ENCODE measurements at regions not wholly inside any gene's neighbourhood (a gene's known extent, or its start where the extent isn't known, plus 50 kb on each side); places are given as distances from the start of the nearest gene placed in this dataset.

DNA sequence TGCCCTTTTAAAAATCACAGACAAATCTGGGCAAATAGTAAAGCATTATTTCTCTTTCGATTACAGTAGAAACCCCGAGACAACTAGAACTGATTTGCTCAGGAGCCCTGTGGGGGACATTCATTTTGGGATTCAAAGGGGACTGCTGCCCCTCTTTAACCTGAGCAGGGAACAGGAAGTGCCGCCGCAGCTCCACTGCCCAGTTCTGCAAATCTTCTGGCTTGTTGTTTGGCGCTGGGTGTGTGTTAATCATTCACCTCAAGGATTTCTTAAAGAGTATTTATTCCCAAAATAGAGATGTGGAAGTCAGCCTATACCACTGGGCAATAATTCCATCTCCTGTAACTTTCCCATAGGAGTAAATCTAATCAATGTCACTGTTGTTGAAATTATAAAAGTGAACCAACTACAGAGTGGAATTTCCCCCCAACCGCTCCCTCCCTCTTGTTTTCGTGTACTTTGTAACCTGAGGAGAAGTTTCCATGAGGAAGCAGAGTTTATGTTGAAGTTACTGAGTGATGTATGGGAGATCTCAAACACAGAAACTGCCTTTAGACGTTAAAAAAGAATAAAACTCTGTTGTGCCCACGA, 515.8 kb downstream of the KLF12 start:
- no peaks in the 10 kb centered on the region for H3K36me3 ChIP-seq (ENCODE audit: control insufficient read depth, insufficient read depth, low read length)
- no TSS peak for BruUV-seq (replicated peaks)
- intact Hi-C loops (cut with micrococcal nuclease; ENCODE audit: unreplicated experiment): no loop called here
- H3K4me1 ChIP-seq (ENCODE audit: control insufficient read depth, insufficient read depth, low read length): no peaks in the 10 kb centered on the region
- H3K27me3 ChIP-seq (ENCODE audit: control insufficient read depth, insufficient read depth, low read length): no peaks in the 10 kb centered on the region
- no peaks in the 10 kb centered on the region for H3K9me3 ChIP-seq (ENCODE audit: control insufficient read depth, insufficient read depth, low read depth, low read length)
- no peak overlapping the region for H3K27ac ChIP-seq (ENCODE audit: low read length)
- in situ Hi-C loops (cut with HindIII; ENCODE audit: low pct_unique_long_range_greater_than_20kb, low sequenced_read_pairs): no loop called here
- ChIA-PET CTCF (no interaction called here), POLR2A (no interaction called here)
- DNase-seq (ENCODE audit: low read depth, low spot score): no peak
- TF ChIP-seq, protein P1, sequence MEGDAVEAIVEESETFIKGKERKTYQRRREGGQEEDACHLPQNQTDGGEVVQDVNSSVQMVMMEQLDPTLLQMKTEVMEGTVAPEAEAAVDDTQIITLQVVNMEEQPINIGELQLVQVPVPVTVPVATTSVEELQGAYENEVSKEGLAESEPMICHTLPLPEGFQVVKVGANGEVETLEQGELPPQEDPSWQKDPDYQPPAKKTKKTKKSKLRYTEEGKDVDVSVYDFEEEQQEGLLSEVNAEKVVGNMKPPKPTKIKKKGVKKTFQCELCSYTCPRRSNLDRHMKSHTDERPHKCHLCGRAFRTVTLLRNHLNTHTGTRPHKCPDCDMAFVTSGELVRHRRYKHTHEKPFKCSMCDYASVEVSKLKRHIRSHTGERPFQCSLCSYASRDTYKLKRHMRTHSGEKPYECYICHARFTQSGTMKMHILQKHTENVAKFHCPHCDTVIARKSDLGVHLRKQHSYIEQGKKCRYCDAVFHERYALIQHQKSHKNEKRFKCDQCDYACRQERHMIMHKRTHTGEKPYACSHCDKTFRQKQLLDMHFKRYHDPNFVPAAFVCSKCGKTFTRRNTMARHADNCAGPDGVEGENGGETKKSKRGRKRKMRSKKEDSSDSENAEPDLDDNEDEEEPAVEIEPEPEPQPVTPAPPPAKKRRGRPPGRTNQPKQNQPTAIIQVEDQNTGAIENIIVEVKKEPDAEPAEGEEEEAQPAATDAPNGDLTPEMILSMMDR (IDR thresholded peaks at IDR 0.05): no peak
- TF ChIP-seq, protein P2, sequence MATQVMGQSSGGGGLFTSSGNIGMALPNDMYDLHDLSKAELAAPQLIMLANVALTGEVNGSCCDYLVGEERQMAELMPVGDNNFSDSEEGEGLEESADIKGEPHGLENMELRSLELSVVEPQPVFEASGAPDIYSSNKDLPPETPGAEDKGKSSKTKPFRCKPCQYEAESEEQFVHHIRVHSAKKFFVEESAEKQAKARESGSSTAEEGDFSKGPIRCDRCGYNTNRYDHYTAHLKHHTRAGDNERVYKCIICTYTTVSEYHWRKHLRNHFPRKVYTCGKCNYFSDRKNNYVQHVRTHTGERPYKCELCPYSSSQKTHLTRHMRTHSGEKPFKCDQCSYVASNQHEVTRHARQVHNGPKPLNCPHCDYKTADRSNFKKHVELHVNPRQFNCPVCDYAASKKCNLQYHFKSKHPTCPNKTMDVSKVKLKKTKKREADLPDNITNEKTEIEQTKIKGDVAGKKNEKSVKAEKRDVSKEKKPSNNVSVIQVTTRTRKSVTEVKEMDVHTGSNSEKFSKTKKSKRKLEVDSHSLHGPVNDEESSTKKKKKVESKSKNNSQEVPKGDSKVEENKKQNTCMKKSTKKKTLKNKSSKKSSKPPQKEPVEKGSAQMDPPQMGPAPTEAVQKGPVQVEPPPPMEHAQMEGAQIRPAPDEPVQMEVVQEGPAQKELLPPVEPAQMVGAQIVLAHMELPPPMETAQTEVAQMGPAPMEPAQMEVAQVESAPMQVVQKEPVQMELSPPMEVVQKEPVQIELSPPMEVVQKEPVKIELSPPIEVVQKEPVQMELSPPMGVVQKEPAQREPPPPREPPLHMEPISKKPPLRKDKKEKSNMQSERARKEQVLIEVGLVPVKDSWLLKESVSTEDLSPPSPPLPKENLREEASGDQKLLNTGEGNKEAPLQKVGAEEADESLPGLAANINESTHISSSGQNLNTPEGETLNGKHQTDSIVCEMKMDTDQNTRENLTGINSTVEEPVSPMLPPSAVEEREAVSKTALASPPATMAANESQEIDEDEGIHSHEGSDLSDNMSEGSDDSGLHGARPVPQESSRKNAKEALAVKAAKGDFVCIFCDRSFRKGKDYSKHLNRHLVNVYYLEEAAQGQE (IDR thresholded peaks at IDR 0.05; ENCODE audit: insufficient read depth in 1 of 2, low read depth in 2 of 2, low read length in 1 of 2): no peak
- TF ChIP-seq SIN3A (IDR thresholded peaks at IDR 0.05; ENCODE audit: borderline replicate concordance, insufficient read depth, low read depth, low read length) (no peak), TCF7L2 (IDR thresholded peaks at IDR 0.05; ENCODE audit: low read depth, low read length) (no peak), POLR2AphosphoS5 (IDR thresholded peaks at IDR 0.05; ENCODE audit: low read depth, low read length) (no peak)
- no peak for ATAC-seq
- no peak overlapping the region for H3K4me3 ChIP-seq (ENCODE audit: low read depth in 2 of 2, low read length in 2 of 2)

DNA sequence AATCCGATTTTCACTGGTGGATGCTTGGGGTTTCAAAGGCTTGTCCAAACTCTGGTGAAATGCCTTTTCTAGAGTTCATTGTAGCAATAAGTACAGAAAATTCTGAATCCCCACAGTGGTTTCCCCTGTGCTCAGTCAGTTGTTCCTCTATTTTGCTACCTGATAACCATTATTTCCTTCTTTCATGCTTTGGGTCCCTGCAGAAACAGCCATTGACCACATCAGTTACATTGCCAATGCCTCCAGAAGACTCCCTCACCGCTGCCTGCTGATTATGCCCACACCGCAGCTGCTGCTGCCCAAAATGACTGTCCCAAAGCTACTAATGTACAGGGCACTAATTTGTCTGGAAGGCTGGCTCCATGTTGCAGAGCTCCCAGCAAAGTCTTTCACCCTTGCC, 517.3 kb downstream of the KLF12 start:
- H3K4me3 ChIP-seq (ENCODE audit: low read depth in 2 of 2, low read length in 2 of 2): no peak overlapping the region
- ChIA-PET POLR2A (no interaction called here), CTCF (no interaction called here)
- DNase-seq (ENCODE audit: low read depth, low spot score): no peak
- intact Hi-C loops (cut with micrococcal nuclease; ENCODE audit: unreplicated experiment) (no loop called here), in situ Hi-C loops (cut with HindIII; ENCODE audit: low pct_unique_long_range_greater_than_20kb, low sequenced_read_pairs) (no loop called here)
- H3K4me1 ChIP-seq (ENCODE audit: control insufficient read depth, insufficient read depth, low read length): no peaks in the 10 kb centered on the region
- no TSS peak for BruUV-seq (replicated peaks)
- no peak for ATAC-seq
- no peak overlapping the region for H3K27ac ChIP-seq (ENCODE audit: low read length)
- no peak for TF ChIP-seq POLR2AphosphoS5 (IDR thresholded peaks at IDR 0.05; ENCODE audit: low read depth, low read length)
- TF ChIP-seq SIN3A (IDR thresholded peaks at IDR 0.05; ENCODE audit: borderline replicate concordance, insufficient read depth, low read depth, low read length): no peak
- TF ChIP-seq TCF7L2 (IDR thresholded peaks at IDR 0.05; ENCODE audit: low read depth, low read length): no peak
- TF ChIP-seq, protein P2 (IDR thresholded peaks at IDR 0.05; ENCODE audit: insufficient read depth in 1 of 2, low read depth in 2 of 2, low read length in 1 of 2): no peak
- TF ChIP-seq, protein P1 (IDR thresholded peaks at IDR 0.05): no peak
- H3K36me3 ChIP-seq (ENCODE audit: control insufficient read depth, insufficient read depth, low read length): no peaks in the 10 kb centered on the region
- H3K9me3 ChIP-seq (ENCODE audit: control insufficient read depth, insufficient read depth, low read depth, low read length): no peaks in the 10 kb centered on the region
- H3K27me3 ChIP-seq (ENCODE audit: control insufficient read depth, insufficient read depth, low read length): no peaks in the 10 kb centered on the region
